ENCODE measurements at regions not wholly inside any gene's neighbourhood (a gene's known extent, or its start where the extent isn't known, plus 50 kb on each side); places are given as distances from the start of the nearest gene placed in this dataset.

- DNase-seq (ENCODE audit: low read depth in 4 of 4, low spot score in 2 of 4) = no peak
Observed at GRCh38 chr9:108474356-108474755, 381.4 kb downstream of the ACTL7B start.

DNA sequence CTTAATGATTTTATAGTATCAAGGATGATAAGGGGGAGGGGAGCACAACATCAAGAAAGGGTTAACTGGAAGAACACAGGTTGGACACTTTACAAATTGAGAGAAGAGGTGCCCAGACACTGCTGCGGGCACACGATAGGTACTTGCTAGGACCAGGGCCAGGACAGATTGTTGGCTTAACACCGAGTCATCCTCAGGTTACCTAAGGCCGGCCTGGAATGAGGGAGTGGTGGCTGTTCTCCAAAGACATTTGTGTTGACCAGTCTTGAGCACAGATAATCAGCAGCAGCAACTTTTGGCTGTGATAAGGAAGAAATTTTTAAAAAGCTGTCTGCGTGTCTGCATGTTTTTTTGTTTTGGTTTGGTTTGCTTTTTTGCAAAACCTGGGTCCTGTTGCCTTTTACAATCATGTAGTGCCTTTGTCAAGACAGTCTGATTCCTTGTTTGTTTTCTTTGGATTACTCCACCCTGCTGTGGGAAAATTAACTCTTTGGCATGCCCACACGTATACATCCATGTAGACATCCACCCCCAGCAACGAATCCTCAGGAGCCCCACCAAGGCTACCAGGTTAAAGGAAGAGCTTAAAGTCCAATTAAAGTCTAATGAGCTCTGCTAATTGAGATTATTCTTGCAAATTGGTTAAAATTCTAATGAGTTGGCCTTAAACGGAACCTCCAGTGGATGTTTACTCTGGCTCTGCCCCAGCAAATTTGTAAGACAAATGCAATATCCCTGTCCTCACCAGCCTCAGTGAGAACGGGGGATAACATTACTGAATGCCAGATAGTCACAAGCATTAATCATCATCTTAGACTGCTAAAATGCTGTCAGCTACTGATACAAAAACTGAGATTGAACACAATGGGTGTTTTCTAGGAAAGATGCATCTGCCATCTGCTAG, 382.3 kb downstream of the ACTL7B start:
- DNase-seq (ENCODE audit: low read depth in 4 of 4, low spot score in 2 of 4) = peak in 2 of 4 donors; percentile 15 to 19

GRCh38 chr9:108469654-108470053, 386.1 kb downstream of the ACTL7B start:
- DNase-seq (ENCODE audit: low read depth in 4 of 4, low spot score in 2 of 4) = no peak

DNA sequence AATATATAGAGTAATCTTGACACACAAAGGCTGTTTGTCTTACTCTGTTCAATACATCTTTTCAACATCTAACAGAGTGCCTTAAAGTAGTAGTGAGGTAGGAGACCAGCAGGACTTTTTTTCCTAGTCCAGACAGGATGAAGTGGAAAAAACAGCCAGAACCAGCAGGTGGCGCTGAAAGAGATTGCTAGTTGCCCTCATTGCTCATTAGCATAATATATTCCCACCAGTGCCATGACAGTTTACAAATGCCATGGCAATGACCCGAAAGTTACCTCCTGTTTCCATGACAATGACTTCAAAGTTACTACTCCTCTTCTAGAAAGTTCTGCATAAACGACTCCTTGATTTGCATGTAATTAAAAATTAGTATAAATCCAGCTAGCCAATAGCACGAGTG, 387.4 kb downstream of the ACTL7B start:
- no peak for DNase-seq (ENCODE audit: low read depth in 4 of 4, low spot score in 2 of 4)

GRCh38 chr9:108467653-108468324, 388.0 kb downstream of the ACTL7B start:
- DNase-seq (ENCODE audit: low read depth in 4 of 4, low spot score in 2 of 4) = no peak

DNA sequence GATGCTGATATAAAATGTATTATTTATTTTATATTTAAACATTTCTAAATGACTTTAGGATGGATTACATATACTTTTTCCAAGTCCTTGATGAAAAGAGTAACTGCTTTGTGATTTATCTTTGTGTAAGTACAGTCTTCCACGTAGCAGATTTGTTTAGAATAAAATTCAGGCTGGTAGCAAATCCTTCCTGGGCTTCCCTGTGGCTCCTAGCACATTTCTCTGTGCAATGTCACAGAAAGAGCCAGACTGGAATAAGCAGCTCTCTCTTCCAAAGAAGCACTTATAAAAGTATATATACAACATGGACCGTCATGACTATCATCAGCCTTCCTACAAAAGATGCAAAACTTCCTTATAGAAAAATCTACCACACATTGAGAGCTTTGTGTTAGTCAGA, 388.6 kb downstream of the ACTL7B start:
- no peak for DNase-seq (ENCODE audit: low read depth in 4 of 4, low spot score in 2 of 4)

DNA sequence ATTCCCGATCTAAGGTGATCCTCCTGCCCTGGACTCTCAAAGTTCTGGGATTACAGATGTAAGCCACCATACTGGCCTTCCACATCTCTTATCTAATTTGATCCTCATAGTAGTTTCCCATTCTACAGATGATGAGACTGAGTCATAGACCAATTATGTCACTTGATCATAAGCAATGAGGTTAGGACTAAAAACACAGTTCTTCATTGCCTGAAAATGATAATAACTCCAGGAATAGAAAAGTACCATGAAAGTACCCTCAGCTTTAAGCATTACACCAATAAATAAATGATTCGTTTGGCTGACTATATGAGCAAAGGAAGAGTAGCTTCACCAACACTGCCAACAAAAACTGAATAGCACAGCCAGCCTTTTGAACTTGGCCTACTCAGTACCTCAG, 389.5 kb downstream of the ACTL7B start:
- no peak for DNase-seq (ENCODE audit: low read depth in 4 of 4, low spot score in 2 of 4)

DNA sequence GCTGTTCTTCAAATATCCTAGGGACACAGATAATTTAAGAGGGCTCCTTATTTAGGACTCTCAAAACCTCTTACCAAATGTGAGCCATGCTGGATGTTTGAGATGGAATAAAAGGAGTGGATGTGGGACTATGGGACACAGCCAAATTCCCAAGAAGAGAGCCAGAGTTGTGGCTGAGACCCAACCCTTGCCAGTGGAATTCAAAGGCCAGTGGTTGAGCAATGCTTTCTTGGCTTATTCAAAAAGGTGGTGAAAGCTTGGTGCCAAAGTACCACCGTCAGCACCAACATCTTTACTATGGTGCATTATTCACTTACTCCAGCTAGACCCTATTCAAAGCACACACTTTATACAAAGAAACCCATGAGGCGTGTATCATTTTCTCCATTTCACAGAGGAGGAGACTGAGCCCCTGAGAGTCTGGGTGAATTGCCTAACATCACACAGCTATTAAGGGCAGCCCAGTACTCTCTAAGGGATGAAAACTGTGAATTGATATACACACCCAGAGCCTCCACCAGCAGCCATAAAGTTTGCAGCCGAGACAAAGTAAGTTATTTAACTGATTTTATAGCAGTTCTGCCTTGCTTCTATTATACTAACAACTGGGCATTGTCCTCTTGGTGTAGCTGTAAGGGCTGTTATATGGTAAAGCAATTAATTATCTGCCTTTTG, 391.7 kb downstream of the ACTL7B start:
- no peak for DNase-seq (ENCODE audit: low read depth in 4 of 4, low spot score in 2 of 4)

DNA sequence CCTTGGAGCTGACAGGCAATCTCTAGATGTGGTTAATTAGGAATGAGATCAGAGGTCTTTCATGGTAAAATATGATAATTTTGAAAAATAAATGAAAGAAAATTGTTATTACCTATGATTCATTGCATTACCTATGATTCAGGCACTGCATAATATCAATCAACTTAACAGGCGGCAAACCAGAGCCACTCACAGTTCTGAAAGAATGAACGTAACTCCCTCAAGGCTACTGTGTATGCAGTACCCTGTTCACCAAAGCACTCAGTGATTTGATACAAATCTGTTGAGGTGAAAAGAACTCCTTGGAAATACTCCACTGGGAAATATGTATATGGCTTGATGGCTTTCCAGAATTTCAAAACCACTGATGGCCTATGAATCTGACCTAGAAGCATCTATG, 398.9 kb downstream of the ACTL7B start:
- DNase-seq (ENCODE audit: low read depth in 4 of 4, low spot score in 2 of 4) = no peak

DNA sequence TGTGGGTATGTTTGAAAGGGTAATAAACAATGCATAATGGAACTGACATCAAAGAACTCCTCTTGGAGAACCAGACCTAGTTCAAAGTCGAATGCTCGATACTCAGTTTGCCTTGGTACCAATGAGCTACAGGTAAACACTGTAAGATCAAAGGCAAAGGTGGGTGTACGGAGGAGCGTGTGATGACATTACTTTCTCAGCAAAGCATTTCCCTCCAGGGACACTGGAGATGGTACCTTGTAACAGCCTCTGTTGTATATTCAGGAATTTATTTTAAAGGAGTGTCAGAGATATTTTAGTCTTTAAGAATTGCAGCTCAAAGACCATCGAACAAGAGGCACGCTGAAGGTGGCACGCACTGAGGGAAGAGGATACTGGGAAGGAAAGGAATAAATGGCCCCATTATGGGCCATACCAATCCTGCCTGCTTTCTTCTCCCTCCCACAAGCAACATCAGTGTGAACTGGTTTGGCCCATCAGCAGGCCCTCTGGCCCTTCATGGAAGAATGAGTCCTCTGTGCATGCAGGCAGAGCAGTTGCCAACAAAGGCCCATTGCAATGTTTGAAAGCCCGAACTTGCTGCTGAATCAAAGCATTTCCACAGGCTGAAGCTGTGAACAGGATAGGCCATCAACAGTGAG, 410.2 kb downstream of the ACTL7B start:
- no peak for DNase-seq (ENCODE audit: low read depth in 4 of 4, low spot score in 2 of 4)

DNA sequence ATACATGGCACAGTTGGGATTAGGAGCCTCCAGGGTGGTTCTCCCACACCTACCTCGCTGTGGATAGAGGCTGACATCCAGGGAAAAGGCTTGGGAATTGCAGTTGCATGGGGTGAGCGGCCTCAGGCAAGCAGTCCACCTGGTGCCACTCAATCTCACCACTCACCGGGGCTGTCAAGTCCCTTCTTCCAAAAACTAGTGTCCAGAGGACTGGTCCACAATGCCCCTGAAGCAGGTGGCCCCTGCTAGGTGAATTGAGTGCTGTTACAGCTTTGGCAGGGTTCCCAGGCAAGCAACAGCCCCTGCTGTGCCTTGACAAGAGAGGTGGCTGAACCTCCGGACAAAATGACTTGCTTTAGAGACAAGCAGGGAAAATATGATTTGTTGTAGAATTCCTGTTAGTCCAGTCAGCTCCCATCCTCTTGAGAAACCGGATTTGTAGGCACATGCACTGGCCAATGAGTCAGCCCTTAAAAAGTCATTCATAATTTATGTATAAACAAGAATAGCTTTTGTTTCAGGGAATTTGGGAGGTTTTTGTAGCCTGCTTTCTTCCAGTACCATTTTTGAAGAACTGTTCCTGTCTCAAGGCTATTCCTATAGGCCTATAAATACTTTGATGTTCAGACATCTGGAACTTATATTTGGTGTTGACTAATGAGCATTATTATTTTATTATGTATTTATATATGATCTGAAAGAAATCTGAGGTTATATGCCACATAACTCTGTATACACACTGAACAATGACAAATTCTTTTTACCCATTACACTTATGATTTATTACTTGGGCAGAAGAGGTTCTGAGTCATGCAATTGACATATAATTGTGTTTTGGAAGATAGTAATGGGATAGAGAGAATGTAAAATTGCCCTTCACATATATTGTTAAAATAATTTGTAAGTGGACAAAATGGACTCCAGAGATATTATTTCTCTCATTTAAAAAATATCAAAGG, 411.1 kb downstream of the ACTL7B start:
- no peak for DNase-seq (ENCODE audit: low read depth in 4 of 4, low spot score in 2 of 4)

DNA sequence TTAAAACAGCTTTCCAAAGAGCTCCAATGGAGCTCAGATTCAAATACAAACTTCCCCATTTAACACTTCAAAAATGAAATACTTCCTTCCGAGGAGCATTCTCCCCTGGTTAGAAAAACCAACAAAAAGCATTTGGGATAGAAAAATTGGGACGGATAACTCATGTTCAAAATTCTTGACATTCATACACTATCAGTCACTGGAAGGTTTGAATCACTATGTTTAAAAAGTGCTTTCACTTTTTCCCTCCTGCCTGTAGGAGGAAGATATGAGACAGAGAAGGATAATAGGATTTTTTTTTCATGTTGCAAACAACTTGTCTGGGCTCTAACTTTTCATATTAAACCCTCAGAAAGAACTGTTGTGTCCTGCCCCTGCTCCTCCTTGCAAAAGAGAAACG, 412.0 kb downstream of the ACTL7B start:
- DNase-seq (ENCODE audit: low read depth in 4 of 4, low spot score in 2 of 4) = no peak

- DNase-seq (ENCODE audit: low read depth in 4 of 4, low spot score in 2 of 4) = no peak
Observed at GRCh38 chr9:108443019-108443633, 412.7 kb downstream of the ACTL7B start.

DNA sequence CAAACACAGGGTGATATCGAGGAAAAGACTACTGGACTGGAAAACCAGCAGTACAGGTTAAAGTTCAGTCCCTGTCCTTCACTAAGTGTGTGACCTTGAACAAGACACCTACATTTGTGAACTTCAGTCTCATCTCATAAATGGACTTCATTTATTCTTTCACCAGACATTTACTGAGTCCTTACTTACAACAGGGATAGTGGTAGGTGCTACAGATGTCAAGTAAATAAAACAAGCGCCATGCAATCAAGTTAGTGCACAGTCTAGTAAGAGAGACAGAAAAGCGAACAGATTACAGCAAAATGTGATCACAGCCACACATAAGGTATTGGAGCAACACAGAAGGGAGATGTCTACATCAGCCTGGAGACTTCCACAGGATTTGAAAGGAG, 413.2 kb downstream of the ACTL7B start:
- no peak for DNase-seq (ENCODE audit: low read depth in 4 of 4, low spot score in 2 of 4)

GRCh38 chr9:108441726-108442125, 414.1 kb downstream of the ACTL7B start:
- DNase-seq (ENCODE audit: low read depth in 4 of 4, low spot score in 2 of 4) = no peak

DNA sequence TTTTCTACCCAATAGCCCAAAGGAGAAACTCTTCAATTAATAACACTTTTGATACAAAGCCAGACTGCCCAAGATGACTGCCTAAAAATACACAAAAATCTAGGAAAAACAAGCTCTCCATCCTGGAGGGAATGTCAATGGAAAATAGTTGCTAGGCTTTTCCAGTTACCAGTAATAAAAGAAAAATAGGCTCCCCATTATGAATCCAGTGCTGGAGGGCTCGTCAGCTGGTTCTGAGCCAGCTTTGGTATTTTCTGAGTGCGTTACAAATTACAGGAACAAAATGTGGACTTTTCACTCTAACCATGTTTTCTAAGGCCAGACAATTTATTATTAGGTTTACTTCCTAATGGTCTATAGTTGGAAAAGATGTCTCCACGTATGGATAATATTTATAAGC, 414.5 kb downstream of the ACTL7B start:
- DNase-seq (ENCODE audit: low read depth in 4 of 4, low spot score in 2 of 4) = no peak

GRCh38 chr9:108439947-108440346, 415.8 kb downstream of the ACTL7B start:
- DNase-seq (ENCODE audit: low read depth in 4 of 4, low spot score in 2 of 4) = no peak

GRCh38 chr9:108437656-108438055, 418.1 kb downstream of the ACTL7B start:
- DNase-seq (ENCODE audit: low read depth in 4 of 4, low spot score in 2 of 4) = no peak

DNA sequence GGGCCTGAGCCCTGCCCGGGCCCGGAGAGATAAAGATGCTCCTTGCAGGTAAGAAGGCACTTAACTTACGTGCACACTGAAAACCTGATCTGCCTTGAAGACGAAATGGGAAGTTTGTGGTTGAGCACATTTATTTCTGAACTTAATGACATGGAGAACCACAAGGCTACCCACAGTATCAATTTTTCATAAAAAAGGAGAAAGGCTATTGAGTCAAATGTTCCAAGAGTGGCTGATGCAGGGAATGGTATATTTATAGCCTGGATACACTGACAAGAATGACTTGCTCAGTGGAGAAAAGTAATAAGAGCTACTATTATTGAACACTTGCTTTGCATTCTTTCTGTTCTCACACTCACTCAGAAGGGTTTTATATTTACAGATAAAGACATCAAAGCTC, 419.3 kb downstream of the ACTL7B start:
- DNase-seq (ENCODE audit: low read depth in 4 of 4, low spot score in 2 of 4) = no peak

GRCh38 chr9:108434502-108434901, 421.3 kb downstream of the ACTL7B start:
- DNase-seq (ENCODE audit: low read depth in 4 of 4, low spot score in 2 of 4) = no peak

All from left renal cortex interstitium (tissue), 4 donors.